ENCODE measurements at regions not wholly inside any gene's neighbourhood (a gene's known extent, or its start where the extent isn't known, plus 50 kb on each side); places are given as distances from the start of the nearest gene placed in this dataset.

- DNase-seq, result no peak
- CTCF ChIA-PET, result no interaction called here
- H3K4me1 ChIP-seq (ENCODE audit: control extremely low read depth in 1 of 4, control insufficient read depth in 4 of 4, insufficient read depth in 4 of 4, low read length in 3 of 4), result peaks cover 2 to 9% (median 4%) of the 10 kb centered on the region in 4 experiments
- no peak overlapping the region for H3K27ac ChIP-seq (ENCODE audit: insufficient read depth in 1 of 2, low read depth in 1 of 2, low read length in 2 of 2, poor library complexity in 1 of 2, severe bottlenecking in 2 of 2)
- no peaks in the 10 kb centered on the region for H3K36me3 ChIP-seq (ENCODE audit: control insufficient read depth in 4 of 4, insufficient read depth in 4 of 4, low read length in 3 of 4)
- no peak overlapping the region for H3K4me3 ChIP-seq (ENCODE audit: control insufficient read depth in 1 of 7, extremely low read depth in 1 of 7, insufficient read depth in 4 of 7, low read depth in 2 of 7, low read length in 6 of 7)
- no peaks in the 10 kb centered on the region for H3K9me3 ChIP-seq (ENCODE audit: control extremely low read depth in 1 of 5, control insufficient read depth in 4 of 5, insufficient read depth in 2 of 5, low read depth in 1 of 5, low read length in 4 of 5)
- no peaks in the 10 kb centered on the region for H3K27me3 ChIP-seq (replicated peaks in 2 of 5; ENCODE audit: control insufficient read depth in 4 of 5, insufficient read depth in 5 of 5, low read length in 4 of 5)
- POLR2A ChIA-PET, result no interaction called here
- 89% methylated on average over 9 of the region's 12 CpGs for WGBS (ENCODE audit: insufficient coverage)
These were observed 158.7 kb upstream of the KLF4 start for GRCh38 chr9:107648153-107648715.

- Histone ChIP-seq H3K9me3 (ENCODE audit: control extremely low read depth in 1 of 5, control insufficient read depth in 4 of 5, insufficient read depth in 2 of 5, low read depth in 1 of 5, low read length in 4 of 5) (no peaks in the 10 kb centered on the region), H3K4me1 (ENCODE audit: control extremely low read depth in 1 of 4, control insufficient read depth in 4 of 4, insufficient read depth in 4 of 4, low read length in 3 of 4) (peaks cover 2 to 9% (median 4%) of the 10 kb centered on the region in 4 experiments), H3K4me3 (ENCODE audit: control insufficient read depth in 1 of 7, extremely low read depth in 1 of 7, insufficient read depth in 4 of 7, low read depth in 2 of 7, low read length in 6 of 7) (no peak overlapping the region), H3K36me3 (ENCODE audit: control insufficient read depth in 4 of 4, insufficient read depth in 4 of 4, low read length in 3 of 4) (no peaks in the 10 kb centered on the region), H3K27ac (ENCODE audit: insufficient read depth in 1 of 2, low read depth in 1 of 2, low read length in 2 of 2, poor library complexity in 1 of 2, severe bottlenecking in 2 of 2) (no peak overlapping the region), H3K27me3 (replicated peaks in 2 of 5; ENCODE audit: control insufficient read depth in 4 of 5, insufficient read depth in 5 of 5, low read length in 4 of 5) (no peaks in the 10 kb centered on the region)
- 100% methylated on average over 3 of the region's 5 CpGs for WGBS (ENCODE audit: insufficient coverage)
- ChIA-PET CTCF (interaction anchor here (0.7 kb wide), 1 partner anchor 9 kb away, joined by 3 read pairs; no protein-coding TSS in a partner anchor), POLR2A (no interaction called here)
- DNase-seq, result no peak
These were observed 158.0 kb upstream of the KLF4 start for GRCh38 chr9:107647611-107648010.

DNA sequence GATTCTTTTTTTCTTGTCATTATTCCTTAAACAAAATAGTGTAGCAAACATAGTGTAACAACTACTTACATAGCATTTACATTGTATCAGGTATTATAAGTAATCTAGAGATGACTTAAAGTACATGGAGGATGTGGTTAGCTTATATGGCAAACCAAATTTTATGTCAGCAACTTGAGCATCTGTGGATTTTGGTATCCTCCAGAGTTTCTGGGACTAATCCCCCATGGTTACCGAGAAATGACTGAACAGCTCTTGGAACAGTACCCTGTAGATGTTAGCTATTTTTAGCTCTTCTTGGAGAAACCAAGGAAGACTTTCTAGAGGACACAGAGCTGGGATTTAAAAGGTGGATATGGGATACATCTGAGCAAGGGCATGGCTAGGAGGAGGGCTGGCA, 157.6 kb upstream of the KLF4 start:
- 100% methylated on average over 1 of the region's 1 CpG for WGBS (ENCODE audit: insufficient coverage)
- Histone ChIP-seq H3K4me3 (ENCODE audit: control insufficient read depth in 1 of 7, extremely low read depth in 1 of 7, insufficient read depth in 4 of 7, low read depth in 2 of 7, low read length in 6 of 7) (no peak overlapping the region), H3K9me3 (ENCODE audit: control extremely low read depth in 1 of 5, control insufficient read depth in 4 of 5, insufficient read depth in 2 of 5, low read depth in 1 of 5, low read length in 4 of 5) (no peaks in the 10 kb centered on the region), H3K27me3 (replicated peaks in 2 of 5; ENCODE audit: control insufficient read depth in 4 of 5, insufficient read depth in 5 of 5, low read length in 4 of 5) (no peaks in the 10 kb centered on the region), H3K36me3 (ENCODE audit: control insufficient read depth in 4 of 4, insufficient read depth in 4 of 4, low read length in 3 of 4) (no peaks in the 10 kb centered on the region), H3K4me1 (ENCODE audit: control extremely low read depth in 1 of 4, control insufficient read depth in 4 of 4, insufficient read depth in 4 of 4, low read length in 3 of 4) (peaks cover 2 to 9% (median 4%) of the 10 kb centered on the region in 4 experiments), H3K27ac (ENCODE audit: insufficient read depth in 1 of 2, low read depth in 1 of 2, low read length in 2 of 2, poor library complexity in 1 of 2, severe bottlenecking in 2 of 2) (no peak overlapping the region)
- DNase-seq, result no peak
- POLR2A ChIA-PET, result no interaction called here
- CTCF ChIA-PET, result interaction anchor here (0.7 kb wide), 1 partner anchor 9 kb away, joined by 3 read pairs; no protein-coding TSS in a partner anchor

DNA sequence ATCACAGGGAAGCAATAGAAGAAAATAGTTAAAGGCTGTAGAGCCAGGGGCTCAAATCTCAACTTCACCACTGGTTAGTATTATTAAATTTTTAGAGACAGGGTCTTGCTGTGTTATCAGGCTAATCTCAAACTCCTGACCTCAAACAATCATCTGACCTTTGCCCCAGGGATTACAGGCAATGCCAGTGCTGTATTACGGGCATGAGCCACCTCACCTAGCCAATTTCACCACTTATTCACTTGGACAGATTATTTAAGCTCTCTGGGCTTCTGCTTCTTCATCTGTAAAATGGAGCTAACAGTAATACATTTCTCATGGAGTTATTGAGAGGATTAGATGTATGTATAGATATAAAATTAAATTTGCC, 155.9 kb upstream of the KLF4 start:
- Histone ChIP-seq H3K36me3 (ENCODE audit: control insufficient read depth in 4 of 4, insufficient read depth in 4 of 4, low read length in 3 of 4) (no peaks in the 10 kb centered on the region), H3K27me3 (replicated peaks in 2 of 5; ENCODE audit: control insufficient read depth in 4 of 5, insufficient read depth in 5 of 5, low read length in 4 of 5) (no peaks in the 10 kb centered on the region), H3K4me3 (ENCODE audit: control insufficient read depth in 1 of 7, extremely low read depth in 1 of 7, insufficient read depth in 4 of 7, low read depth in 2 of 7, low read length in 6 of 7) (no peak overlapping the region), H3K4me1 (ENCODE audit: control extremely low read depth in 1 of 4, control insufficient read depth in 4 of 4, insufficient read depth in 4 of 4, low read length in 3 of 4) (peaks cover 2 to 9% (median 4%) of the 10 kb centered on the region in 4 experiments), H3K27ac (ENCODE audit: insufficient read depth in 1 of 2, low read depth in 1 of 2, low read length in 2 of 2, poor library complexity in 1 of 2, severe bottlenecking in 2 of 2) (no peak overlapping the region), H3K9me3 (ENCODE audit: control extremely low read depth in 1 of 5, control insufficient read depth in 4 of 5, insufficient read depth in 2 of 5, low read depth in 1 of 5, low read length in 4 of 5) (no peaks in the 10 kb centered on the region)
- WGBS (ENCODE audit: insufficient coverage), result no CpG with 5 or more reads among the region's 1 CpG
- CTCF ChIA-PET, result interaction anchor here (1.8 kb wide), 1 partner anchor 11 kb away, joined by 5 read pairs; no protein-coding TSS in a partner anchor
- DNase-seq, result no peak
- POLR2A ChIA-PET, result no interaction called here

DNA sequence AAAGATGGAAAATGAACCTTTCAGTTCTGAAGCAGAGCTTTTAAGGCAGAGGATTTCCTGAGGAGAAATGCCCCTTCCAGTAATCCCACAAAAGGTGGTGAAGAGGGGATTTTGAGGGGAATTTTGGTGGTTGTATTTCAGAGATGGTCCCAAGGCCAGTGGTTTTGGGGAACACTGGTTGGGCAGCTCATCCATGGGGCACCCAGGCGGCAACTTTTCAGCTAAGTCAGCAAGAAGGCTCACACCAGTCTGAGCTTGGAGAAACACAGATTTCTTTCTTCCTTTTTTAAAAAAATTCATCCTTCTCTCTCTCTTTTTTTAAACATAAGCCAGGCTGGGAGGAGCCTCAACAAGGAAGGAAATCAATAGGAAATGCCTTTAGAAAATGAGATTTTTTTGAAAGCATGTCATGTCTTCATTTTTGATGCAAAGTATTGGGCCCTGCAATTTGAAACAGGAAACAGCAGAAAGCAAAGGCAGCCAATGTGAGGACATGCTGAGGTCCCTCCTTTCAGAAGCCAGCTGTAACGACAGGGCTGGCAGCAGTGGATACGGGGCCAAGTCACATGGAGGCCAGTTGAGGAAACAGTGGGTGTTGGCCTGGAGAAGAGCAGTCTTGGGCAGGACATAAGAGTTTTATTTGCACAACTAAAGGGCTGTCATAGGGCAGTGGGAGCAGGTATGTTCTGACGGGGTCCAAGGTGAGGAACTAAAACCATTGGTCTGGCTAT, 155.3 kb upstream of the KLF4 start:
- Histone ChIP-seq H3K4me1 (ENCODE audit: control extremely low read depth in 1 of 4, control insufficient read depth in 4 of 4, insufficient read depth in 4 of 4, low read length in 3 of 4) (peaks cover 2 to 11% (median 4%) of the 10 kb centered on the region in 4 experiments), H3K9me3 (ENCODE audit: control extremely low read depth in 1 of 5, control insufficient read depth in 4 of 5, insufficient read depth in 2 of 5, low read depth in 1 of 5, low read length in 4 of 5) (no peaks in the 10 kb centered on the region), H3K36me3 (ENCODE audit: control insufficient read depth in 4 of 4, insufficient read depth in 4 of 4, low read length in 3 of 4) (no peaks in the 10 kb centered on the region), H3K27me3 (replicated peaks in 2 of 5; ENCODE audit: control insufficient read depth in 4 of 5, insufficient read depth in 5 of 5, low read length in 4 of 5) (no peaks in the 10 kb centered on the region), H3K27ac (ENCODE audit: insufficient read depth in 1 of 2, low read depth in 1 of 2, low read length in 2 of 2, poor library complexity in 1 of 2, severe bottlenecking in 2 of 2) (no peak overlapping the region), H3K4me3 (ENCODE audit: control insufficient read depth in 1 of 7, extremely low read depth in 1 of 7, insufficient read depth in 4 of 7, low read depth in 2 of 7, low read length in 6 of 7) (no peak overlapping the region)
- POLR2A ChIA-PET, result no interaction called here
- 28% methylated on average over 3 of the region's 4 CpGs for WGBS (ENCODE audit: insufficient coverage)
- CTCF ChIA-PET, result interaction anchor here (1.8 kb wide), 1 partner anchor 11 kb away, joined by 5 read pairs; no protein-coding TSS in a partner anchor
- DNase-seq, result peak in 2 of 3 donors; percentile 51 to 69

- no peak overlapping the region for H3K4me3 ChIP-seq (ENCODE audit: control insufficient read depth in 1 of 7, extremely low read depth in 1 of 7, insufficient read depth in 4 of 7, low read depth in 2 of 7, low read length in 6 of 7)
- H3K27me3 ChIP-seq (replicated peaks in 2 of 5; ENCODE audit: control insufficient read depth in 4 of 5, insufficient read depth in 5 of 5, low read length in 4 of 5), result no peaks in the 10 kb centered on the region
- 75% methylated on average over 4 of the region's 4 CpGs for WGBS (ENCODE audit: insufficient coverage)
- ChIA-PET POLR2A (interaction anchor here (0.6 to 1.2 kb wide), 3 partner anchors 82 to 237 kb away, joined by 3 read pairs; no protein-coding TSS in a partner anchor), CTCF (interaction anchor here (0.9 to 1.5 kb wide), 2 partner anchors 8 to 155 kb away, joined by 3 read pairs; no protein-coding TSS in a partner anchor)
- H3K9me3 ChIP-seq (ENCODE audit: control extremely low read depth in 1 of 5, control insufficient read depth in 4 of 5, insufficient read depth in 2 of 5, low read depth in 1 of 5, low read length in 4 of 5), result no peaks in the 10 kb centered on the region
- peak in 2 of 3 donors; percentile 52 to 65 for DNase-seq
- peaks cover 13 to 52% (median 37%) of the 10 kb centered on the region in 4 experiments for H3K4me1 ChIP-seq (ENCODE audit: control extremely low read depth in 1 of 4, control insufficient read depth in 4 of 4, insufficient read depth in 4 of 4, low read length in 3 of 4)
- no peaks in the 10 kb centered on the region for H3K36me3 ChIP-seq (ENCODE audit: control insufficient read depth in 4 of 4, insufficient read depth in 4 of 4, low read length in 3 of 4)
- H3K27ac ChIP-seq (ENCODE audit: insufficient read depth in 1 of 2, low read depth in 1 of 2, low read length in 2 of 2, poor library complexity in 1 of 2, severe bottlenecking in 2 of 2), result no peak overlapping the region
These were observed 149.9 kb upstream of the KLF4 start for GRCh38 chr9:107639426-107639825.

Data from common myeloid progenitor, CD34-positive (primary cell).